NCI-H1092 treated with DMSO at 0.1 percent for 48 hours (cell line): ENCODE measurements at regions not wholly inside any gene's neighbourhood (a gene's known extent, or its start where the extent isn't known, plus 50 kb on each side); places are given as distances from the start of the nearest gene placed in this dataset.
A peak's percentile ranks its signal among the peaks of the same experiment; 100 is the strongest.

Experiments used
- DNase-seq: peaks from one replicate; lab custom pipeline; 2025; lab: John Stamatoyannopoulos, UW

- DNase-seq: no peak
Measured at GRCh38 chr14:97517566-97518234, 720.5 kb downstream of the VRK1 start.

- no peak for DNase-seq
Measured at GRCh38 chr14:97523936-97524335, 726.8 kb downstream of the VRK1 start.

- peak; percentile 2 for DNase-seq
Measured at GRCh38 chr14:97524589-97525319, 727.6 kb downstream of the VRK1 start.

GRCh38 chr14:97527993-97528392 is 730.8 kb downstream of the VRK1 start:
- no peak for DNase-seq

- no peak for DNase-seq
Measured at GRCh38 chr14:97532052-97532451, 734.9 kb downstream of the VRK1 start.

- no peak for DNase-seq
Measured at GRCh38 chr14:97536421-97536820, 739.2 kb downstream of the VRK1 start.

- no peak for DNase-seq
Measured at GRCh38 chr14:97538749-97539410, 741.7 kb downstream of the VRK1 start.

GRCh38 chr14:97539411-97539795 is 742.2 kb downstream of the VRK1 start:
- no peak for DNase-seq

- no peak for DNase-seq
Measured at GRCh38 chr14:97539884-97540283, 742.7 kb downstream of the VRK1 start.

GRCh38 chr14:97543221-97543620 is 746.0 kb downstream of the VRK1 start:
- no peak for DNase-seq

- no peak for DNase-seq
Measured at GRCh38 chr14:97543816-97544215, 746.6 kb downstream of the VRK1 start.

GRCh38 chr14:97544571-97544970 is 747.4 kb downstream of the VRK1 start:
- DNase-seq: no peak

- no peak for DNase-seq
Measured at GRCh38 chr14:97546491-97547230, 749.5 kb downstream of the VRK1 start.

GRCh38 chr14:97550463-97550862 is 753.3 kb downstream of the VRK1 start:
- DNase-seq: no peak

GRCh38 chr14:97554597-97554996 is 757.4 kb downstream of the VRK1 start:
- DNase-seq: no peak

- no peak for DNase-seq
Measured at GRCh38 chr14:97564334-97564733, 767.2 kb downstream of the VRK1 start.

GRCh38 chr14:97571201-97571600 is 774.0 kb downstream of the VRK1 start:
- no peak for DNase-seq

- no peak for DNase-seq
Measured at GRCh38 chr14:97571866-97572555, 774.8 kb downstream of the VRK1 start.

- DNase-seq: no peak
Measured at GRCh38 chr14:97572583-97573458, 775.6 kb downstream of the VRK1 start.

- DNase-seq: no peak
Measured at GRCh38 chr14:97575677-97576076, 778.5 kb downstream of the VRK1 start.

GRCh38 chr14:97578982-97579548 is 781.9 kb downstream of the VRK1 start:
- no peak for DNase-seq
